GM18909 (cell line): ENCODE measurements at regions not wholly inside any gene's neighbourhood (a gene's known extent, or its start where the extent isn't known, plus 50 kb on each side); places are given as distances from the start of the nearest gene placed in this dataset.

Experiments
- ATAC-seq: cut with Tn5 transposase; IDR thresholded peaks from one replicate; pipeline ENCODE4 v1.9.1; 2021; ENCODE audit warnings: mild to moderate bottlenecking; ENCODE audit not compliant: unreplicated experiment, poor library complexity

DNA sequence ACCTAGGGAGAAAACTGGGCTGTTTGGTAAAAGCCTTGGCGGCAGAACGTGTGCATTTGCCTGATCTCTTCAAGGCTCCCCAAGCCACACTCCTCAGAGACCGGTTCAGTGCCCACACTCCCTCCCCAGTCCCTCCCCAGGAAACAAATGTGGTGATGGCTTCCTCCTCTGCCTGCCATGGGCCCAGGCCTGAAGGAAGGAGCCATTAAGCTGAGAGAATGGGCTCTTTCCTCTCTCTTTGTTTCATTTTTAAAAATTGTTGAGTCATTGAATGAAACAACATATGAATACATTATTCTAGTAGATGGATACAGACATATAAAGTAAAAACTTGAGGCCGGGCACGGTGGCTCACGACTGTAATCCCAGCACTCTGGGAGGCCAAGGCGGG, 50.6 kb upstream of the YWHAQ start:
- ATAC-seq = no peak

DNA sequence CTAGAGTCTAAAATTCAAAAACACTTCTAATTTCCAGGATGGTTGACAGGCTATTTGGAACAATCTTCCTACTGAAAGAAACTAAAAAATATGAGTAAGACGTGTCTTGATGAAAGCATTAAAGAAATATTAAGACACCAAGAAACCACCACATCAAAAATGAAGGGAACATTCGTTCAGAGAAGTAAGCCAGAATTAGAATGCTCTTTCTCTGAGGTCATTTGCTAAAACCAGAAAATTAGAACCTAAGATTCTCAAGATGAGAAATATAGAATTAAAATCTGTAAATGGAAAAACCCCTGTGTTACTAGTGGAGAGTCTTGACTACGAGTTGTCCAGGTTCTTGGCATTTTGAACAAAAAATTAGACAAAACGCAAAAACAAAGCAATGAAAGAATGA, 54.8 kb upstream of the YWHAQ start:
- ATAC-seq = no peak

DNA sequence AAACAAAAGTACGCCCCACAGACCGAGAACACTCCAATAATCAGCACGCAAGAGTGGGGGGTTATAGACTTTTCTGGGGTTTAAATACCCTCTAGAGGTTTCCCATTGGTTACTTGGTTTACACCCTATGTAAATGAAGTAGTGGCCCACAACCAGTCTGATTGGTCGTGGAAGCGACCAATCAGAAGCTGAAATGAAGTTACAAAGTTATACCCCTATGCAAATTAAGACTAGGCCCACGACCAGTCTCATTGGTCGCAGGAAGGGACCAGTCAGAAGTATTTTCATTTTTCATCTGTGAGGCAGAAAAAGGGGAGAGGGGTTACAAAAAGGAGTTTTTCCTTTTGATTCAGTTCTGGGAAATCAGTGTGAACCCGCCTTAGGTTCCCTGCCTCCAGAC, 55.3 kb upstream of the YWHAQ start:
- ATAC-seq = no peak

DNA sequence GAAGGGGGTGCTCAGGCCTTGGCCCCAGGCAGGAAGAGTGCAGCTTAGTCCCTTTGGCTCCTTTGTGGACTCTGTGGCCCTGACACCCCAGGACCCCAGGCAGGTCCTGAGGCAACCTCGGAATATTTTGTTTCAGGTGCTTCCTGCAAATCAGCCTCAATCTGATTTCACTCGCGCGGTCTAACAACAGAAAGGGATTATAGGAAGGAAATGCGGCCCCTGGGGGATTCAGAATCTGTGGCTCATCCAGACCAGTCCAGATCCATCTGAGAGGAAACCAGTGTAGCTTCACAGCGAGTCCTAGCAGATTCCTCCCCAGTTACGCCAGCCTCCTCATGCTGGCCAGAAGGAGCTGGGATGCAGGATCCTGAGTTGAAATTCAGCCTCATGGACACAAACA, 59.5 kb upstream of the YWHAQ start:
- ATAC-seq = no peak

DNA sequence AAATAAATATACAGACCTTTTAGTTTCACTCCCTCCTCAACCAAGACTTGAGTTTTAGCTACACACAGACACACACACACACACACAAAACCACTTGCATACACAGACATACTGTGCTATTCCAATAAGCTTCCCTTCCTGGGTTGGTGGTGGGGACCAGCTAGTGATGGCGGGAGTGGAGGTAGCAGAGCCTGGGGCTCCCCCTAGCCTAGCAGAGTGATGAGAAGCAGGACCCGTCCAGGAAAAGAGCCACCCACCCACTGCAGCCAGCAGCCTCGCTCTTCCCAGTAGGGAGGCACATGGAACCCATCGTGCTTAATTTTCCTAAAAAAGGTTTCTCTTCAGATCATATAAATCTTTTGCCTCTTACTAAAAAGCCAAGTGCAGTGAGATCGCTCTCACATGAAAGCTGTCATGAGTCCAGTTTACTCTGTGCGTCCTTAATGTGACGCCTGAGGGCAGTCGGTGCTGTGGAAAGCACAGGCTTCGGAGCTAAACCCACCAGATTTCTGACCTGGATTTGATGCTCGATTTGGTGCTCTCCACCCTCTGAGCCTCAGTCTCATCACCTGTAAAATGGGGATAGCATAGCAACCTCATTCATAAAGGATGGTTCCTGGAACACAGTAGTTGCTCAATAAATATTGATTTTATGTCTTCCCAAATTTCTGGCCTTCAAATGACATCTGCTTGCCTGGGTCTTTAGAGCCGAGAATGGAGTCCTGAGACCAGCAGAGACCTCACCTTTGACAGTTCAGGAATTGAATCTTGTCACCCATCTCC, 60.1 kb upstream of the YWHAQ start:
- ATAC-seq = no peak

DNA sequence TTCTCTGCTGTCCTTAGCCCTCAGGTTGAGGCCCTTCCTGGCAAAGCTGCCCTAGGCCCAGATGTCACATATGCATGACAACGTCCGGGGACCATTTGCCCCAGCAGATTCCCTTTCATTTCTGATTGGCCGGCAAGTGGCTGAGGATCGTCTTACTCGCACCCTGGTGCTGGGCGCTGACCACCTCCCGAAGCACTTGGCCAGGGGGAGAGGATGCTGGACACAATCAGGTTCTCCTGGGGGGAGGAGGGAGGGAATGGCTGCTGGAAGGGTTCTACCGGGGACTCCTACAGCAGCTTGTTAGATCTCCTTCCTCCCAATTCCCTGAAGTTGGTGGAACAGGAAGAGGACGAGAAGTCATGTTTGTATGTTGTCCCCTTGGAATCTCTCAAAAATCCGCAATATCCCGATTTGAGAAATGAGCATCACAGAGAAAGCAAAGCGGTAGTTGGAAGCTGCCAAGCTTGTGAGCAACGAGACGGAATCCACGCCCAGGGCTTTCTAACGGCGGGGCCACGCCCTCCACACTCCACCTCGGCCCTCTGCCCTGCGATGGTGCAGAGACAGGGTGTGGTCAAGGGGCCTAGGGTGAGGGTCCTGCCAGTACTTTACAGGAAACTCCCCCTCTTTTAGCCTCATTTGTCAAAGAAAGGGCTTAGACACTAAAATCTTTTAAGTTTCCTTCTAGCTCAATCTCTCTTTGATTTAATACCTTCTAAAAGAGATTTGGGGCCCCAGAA, 61.8 kb upstream of the YWHAQ start:
- ATAC-seq = no peak

DNA sequence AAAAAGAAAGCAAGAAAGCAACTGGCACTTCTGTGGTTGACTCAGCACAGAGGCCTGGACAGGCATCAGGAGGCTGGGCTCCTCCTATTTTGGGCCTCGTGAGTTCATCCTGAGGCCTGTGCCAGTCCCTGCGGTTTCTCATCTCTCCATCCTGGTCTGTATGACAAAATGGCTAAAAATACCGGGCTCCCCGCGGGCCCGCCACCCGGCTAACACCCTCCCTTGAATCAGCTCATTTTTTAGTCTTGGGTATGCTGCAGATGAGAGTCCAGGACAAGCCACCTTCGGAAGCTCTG, 62.3 kb upstream of the YWHAQ start:
- no peak for ATAC-seq

DNA sequence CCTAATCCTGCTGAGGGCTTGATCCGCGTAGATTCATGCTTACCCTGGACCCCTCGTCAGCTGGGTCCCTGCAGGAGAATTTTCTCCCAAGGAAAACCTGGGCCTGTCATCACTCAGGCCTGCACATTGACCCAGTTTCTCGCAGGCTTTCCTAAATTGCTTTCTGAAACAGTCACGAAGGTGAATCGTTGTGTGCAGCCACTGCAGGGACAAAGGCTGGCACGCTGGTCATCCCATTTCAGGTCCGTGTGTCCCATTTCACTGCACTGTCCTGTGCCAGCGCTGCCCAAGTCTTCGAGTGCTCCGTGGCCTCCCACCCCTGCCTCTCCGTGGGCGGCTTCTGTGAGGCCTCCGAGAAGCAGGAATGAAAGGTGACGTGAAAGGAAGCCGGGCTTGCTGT, 62.8 kb upstream of the YWHAQ start:
- ATAC-seq = no peak

DNA sequence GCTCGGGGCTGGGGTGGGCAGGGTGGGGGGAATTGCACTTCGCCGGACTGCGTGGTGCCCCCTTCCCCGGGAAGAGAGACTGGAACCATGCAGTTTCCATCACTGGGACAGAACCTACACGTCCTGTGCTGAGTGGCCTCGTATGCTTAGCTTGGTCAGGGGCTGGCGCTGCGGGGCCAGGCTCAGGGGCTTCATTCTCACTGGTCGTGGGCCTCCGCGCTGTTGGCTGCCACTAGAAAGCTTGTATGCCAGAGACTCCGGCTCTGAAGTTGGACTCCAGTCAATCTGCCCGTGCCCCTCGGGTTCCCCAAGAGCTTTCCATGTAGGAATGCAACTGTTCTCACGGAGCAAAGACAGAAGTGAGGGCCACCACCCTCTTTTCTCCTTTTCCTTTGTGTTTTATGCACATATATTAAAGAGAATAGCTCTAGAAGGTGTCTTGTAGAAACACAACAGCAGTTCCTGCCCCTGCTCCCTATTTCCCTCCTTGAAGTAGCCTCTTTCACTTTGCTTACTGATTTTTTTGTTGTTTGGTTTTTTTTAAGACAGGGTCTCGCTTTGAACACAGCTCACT, 64.0 kb upstream of the YWHAQ start:
- ATAC-seq = no peak

DNA sequence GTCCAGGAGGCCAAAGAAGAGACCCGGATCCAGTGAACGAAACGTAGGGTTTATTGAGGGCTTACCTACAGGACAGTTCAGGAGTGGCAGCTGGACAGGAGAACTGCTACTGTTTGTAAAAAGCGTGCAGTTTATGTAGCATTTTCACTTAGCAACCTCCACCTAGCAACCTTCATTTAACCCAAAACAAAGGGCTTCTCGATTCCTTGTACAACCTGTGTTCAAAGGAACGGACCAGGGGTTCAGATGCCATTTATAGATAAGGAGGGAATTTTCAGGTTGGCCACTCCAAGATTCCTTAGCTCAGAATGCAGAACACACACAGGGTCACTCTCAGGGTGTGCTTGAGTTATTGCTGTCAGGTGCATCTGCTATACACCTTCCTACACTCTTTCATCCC, 65.1 kb upstream of the YWHAQ start:
- ATAC-seq = no peak

DNA sequence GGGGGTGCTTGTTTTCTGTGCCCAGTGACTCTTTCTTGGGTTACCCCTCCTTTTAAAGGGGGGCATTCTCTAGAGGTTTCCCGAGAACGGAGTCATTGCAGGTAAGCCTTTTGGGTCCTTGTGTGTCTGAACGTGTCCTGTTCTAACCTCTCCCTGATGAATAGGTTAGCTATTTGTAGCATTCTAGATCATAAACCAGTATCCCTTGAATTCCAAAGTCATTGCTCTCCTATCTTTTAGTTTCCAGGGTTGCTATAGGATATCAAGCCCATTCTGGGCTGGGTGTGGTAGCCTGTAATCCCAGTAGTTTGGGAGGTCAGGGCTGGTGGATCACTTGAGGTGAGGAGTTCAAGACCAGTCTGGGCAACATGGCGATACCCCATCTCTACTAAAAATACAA, 65.9 kb upstream of the YWHAQ start:
- no peak for ATAC-seq

DNA sequence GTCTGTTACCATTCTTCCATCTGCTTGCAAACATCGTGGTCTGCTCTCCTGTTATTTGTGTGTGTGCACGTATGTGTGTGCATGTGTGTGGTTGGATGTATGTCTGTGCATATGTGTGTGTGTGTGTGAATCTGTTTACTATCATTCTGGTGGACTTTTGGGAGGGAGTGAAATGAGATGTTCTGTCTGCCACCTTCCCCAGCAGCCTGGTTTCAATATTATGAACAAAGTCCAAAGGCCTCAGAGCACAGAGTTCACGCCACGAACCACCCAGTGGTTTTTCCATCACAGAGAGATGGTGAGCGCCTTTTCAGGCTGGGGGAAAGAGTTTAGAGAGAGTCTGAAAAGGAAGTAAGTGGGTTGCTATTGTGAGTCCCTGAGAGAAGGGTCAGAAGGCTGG, 67.1 kb upstream of the YWHAQ start:
- no peak for ATAC-seq

DNA sequence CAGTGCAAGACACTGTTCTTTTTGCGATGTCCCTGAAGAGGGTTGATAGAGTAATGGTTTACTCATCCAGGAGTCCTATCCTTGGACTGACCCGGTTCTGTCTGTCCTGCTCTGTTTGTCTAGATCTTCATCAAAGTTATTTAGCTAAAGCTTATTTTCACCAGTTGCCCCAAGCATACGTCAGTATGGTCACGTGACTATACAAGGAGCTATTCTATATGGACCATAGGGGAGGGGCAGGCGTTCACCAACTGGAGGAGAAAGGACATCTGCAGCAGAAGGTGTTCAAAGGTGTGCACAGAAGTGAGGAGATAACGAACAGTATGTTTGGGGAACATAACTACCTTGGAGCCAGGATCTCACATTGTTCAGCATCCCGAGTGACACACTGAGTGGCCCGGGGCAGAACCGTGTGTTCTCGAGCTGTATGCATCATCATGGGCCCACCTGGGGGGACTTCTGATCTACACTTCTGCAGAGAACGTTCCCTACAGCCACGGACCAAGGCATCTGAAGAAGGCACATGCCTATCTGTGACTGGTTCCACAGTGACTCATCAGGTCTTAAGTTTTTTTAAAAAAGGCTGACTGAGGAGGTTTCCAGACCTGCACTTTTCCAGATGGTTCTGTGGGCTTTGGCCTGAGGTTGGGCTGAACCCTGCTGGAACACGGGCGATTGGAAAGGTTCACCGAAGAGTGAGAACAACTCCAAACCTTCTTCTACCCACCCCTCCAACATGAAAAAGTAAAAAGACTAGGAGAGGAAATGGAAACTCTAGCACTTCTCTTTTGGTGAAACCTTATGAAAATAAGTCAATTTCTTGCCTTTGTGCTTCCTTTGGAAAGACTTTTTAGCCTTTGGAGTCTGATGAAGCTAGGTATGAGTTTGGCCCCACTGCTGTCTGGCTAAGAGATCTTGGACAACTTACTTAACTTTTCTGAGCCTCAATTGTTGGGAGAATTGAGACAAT, 68.6 kb upstream of the YWHAQ start:
- ATAC-seq = no peak

DNA sequence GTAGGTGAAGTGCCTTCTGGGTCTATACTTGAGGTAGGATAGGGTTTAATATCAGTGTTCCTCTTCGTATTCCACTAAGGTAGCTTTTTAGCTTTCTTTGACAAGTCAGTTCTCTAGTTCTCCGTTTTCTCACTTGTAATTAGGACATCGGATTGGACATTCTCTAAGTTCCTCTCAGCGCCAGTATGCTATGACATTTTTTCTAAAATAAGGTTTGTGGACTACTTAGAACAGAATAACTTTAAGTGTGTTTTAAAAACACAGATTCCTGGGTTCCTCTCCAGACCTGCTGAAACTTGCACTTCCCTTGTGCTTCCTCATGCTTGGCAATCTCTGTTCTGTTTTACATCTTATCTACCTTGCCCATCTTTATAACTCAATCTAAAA, 69.3 kb upstream of the YWHAQ start:
- ATAC-seq = no peak

DNA sequence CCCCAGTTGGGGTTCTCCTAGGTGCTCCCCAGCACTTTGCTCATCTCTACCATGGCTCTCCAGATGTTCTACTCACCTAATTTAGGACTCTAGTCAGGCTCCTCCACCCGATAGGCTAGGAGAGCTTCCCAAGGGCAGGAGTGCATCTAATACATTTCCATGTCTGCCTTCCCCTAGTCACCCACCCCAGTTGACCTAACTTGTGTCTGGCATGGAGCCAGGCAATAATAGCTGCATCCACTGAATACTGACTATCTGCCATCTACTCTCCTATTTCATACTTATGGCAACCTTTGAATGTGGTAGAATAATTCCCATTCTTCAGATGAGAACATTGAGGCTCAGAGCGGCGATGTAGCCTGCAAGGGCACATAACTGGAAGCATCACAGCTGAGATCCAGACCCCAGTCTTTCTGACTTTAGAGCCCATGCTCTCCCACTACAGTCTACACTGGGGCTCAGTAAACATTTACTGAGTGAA, 71.8 kb upstream of the YWHAQ start:
- ATAC-seq = no peak

DNA sequence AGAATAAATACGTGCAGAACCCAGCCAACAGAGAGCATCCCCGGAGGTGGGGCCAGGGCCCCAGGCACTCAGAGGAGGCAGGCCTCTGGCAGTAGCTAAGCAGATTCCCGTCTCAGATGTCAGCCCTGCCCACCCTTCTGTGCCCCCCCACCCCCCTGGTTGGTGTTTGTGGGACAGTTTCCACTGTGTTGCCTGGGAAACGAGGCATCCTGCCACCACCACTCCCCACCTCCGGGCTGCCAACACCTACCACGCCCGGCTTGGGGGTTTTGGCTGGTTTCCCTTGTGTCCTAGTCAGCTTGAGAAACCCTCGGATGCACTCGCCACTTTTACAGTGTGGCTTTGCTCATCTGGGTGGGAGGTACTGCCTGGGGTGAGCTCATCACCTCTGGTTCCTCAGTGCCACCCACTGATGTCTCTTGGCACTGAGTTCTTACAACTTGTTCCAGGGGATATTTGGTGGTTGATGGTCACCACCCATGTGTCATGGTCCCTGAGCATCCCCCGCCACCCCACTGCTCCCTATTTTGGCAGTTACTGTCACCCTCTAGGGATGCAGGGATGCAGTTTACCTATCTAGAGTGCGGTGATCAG, 72.4 kb upstream of the YWHAQ start:
- ATAC-seq = no peak

DNA sequence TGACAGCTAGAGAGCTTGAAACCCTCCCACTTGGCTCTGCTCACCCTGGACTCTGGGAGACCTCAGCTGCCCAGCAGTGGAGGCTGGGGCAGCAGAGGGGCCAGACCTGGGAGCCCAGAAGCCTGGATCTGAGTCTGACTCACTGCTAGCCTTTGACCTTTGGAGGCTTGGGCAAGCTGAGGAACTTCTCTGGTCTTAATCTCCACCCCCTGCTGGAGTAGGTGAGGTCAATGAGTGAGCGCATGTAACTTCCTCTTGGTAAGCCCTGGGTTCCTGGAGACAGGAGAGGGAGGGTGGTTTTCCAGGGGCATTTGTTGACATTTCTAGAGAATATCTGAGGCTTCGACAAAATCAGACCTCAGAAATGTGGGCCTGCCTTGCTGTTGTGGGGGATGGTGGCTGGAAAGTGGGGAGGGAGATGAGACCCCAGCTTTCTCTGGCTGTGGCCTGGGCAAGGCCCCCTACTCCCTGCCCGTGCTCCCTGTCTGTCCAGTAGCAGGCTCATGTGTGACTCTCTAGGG, 73.0 kb upstream of the YWHAQ start:
- ATAC-seq = no peak

DNA sequence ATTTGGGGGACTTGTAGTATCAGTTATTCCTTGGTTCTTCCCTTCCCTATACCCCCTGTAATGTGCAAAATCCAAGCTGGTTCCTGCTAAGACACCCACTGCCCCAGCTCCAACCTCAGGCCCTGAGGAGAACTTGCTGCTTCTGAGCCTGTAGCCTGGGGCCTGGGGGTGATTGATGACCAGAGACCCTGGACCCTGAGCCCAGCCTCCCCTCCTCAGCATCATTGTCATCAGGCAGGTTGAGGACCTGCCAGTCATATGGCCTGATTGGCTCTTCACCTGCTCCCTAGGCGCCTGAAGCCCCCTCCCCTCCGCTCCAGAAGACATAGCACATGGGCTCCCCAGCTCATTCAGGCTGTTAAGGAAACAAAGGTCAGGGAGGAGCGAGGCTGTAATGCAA, 73.8 kb upstream of the YWHAQ start:
- no peak for ATAC-seq

DNA sequence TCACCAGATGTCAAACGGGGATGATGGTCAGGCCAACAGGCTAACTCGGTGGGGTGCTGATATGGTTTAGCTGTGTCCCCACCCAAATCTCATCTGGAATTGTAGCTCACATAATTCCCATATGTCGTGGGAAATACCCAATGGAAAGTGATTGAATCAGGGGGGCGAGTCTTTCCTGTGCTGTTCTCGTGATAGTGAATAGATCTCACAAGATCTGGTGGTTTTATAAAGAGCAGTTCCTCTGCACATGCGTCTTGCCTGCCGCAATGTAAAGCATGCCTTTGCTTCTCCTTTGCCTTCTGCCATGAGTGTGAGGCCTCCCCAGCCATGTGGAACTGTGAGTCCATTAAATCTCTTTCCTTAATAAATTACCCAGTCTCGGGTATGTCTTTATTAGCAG, 74.4 kb upstream of the YWHAQ start:
- ATAC-seq = no peak

DNA sequence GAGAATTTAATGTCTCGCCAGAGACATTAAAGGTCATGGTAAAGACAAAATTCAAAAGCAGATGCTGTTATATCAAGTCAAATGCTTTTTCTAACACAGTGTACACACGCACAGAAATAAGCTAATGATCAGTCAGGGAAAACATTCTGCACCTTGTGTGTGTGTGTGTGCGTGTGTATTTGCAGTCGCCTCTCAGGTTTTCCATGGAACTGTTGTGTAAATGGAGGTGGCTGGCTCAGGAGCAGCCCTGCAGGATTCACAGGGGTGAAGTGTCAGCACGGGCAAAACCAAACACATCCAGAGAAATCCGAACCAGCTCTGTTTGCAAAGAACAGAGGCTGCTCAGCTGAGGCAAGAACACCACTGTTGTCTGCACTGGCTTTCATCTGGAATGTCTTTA, 76.2 kb upstream of the YWHAQ start:
- no peak for ATAC-seq
